Fibroblast of skin of scalp (primary cell): ENCODE measurements at regions not wholly inside any gene's neighbourhood (a gene's known extent, or its start where the extent isn't known, plus 50 kb on each side); places are given as distances from the start of the nearest gene placed in this dataset.

Experiments used
- DNase-seq: peaks from one replicate; pipeline ENCODE4 v3.0.0-alpha.2; 2013

DNA sequence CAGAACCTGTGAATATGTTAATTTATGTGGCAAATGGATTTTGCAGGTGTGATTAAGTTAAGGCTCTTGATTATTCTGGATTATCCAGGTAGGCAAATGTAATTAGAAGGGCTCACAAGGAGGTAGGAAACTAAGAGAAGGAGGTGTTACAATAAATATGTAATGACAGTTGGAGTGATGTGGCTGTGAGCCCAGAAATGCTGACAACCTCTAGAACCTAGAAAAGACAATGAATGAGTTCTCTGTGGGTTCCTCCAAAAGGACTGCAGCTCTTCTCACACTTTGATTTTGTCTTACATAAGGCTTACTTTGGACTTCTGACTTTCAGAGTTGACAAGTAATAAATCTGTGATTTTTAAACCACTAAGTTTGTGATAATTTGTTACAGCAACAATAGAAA lies 406.6 kb upstream of the EPHA7 start:
- DNase-seq, result no peak

DNA sequence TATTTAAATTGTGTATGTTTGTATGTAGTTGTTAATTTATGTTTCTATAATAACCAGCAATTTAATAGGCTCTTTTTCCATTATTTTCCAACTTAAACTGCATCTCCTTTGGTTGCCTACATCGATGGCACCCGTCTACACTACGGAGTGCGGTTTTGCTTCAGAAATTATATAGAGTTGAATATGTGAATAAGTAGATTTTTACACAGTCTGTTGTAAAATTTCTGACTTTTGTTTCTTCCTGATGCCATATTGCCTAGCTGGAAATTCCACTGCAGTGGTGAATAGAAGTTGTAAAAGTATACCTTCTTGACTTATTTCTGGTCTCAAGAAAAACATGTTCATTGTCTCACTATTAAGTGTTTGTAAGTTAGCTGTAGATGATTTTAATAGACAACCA lies 404.1 kb upstream of the EPHA7 start:
- no peak for DNase-seq

DNA sequence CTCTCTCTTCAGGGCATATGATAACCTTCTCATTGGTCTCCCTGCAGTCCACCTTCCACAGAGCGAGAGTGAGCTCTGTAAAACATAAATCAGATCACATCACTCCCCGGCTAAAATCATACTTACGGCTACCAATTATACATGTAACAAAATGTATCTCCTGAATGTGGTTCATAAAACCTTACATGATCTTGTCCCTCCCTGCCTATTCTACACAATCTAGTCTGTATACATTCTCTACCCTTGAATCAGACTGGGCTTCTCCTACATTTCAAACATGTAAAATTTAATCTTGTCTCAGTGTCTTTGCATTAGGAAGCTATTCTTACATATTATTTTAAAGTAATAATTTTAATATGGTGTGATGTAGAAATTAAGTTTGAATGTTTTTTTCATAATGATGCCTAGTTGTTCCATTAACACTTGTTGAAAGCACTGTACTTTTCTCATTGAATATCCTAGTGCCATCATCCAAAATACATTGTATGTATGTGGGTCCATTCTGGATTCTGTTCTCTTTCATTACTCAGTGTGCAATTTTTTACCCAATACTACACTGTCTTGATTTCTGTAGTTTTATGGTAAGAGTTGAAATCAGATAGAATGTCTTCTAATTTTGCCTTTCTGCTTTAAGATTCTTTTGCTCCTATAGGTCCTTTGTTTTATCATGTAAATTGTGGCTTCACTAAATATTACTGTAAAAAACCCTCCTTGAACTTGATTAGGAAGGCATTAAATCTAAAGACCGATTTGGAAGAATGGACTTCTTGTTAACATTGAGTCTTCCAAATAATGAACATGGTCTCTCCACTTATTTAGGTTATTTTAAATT lies 403.3 kb upstream of the EPHA7 start:
- no peak for DNase-seq

DNA sequence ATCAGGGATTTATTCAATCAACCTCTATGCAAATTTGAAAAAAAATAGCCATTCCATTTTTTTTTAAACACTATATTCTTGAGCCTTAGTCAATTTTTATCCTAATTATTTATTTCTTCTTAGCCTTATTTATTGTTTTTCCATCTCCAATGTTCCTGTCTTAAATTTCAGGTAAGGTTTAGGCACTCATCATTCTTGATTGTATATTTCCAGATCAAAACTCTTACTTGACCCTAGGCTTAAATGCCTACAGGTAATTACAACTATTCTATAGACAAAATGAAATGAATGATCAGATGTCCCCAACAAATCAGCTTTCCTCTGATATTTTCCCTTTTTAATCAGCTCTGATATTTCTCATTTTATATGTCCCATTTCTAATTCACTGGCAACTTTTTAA lies 402.6 kb upstream of the EPHA7 start:
- DNase-seq, result no peak

DNA sequence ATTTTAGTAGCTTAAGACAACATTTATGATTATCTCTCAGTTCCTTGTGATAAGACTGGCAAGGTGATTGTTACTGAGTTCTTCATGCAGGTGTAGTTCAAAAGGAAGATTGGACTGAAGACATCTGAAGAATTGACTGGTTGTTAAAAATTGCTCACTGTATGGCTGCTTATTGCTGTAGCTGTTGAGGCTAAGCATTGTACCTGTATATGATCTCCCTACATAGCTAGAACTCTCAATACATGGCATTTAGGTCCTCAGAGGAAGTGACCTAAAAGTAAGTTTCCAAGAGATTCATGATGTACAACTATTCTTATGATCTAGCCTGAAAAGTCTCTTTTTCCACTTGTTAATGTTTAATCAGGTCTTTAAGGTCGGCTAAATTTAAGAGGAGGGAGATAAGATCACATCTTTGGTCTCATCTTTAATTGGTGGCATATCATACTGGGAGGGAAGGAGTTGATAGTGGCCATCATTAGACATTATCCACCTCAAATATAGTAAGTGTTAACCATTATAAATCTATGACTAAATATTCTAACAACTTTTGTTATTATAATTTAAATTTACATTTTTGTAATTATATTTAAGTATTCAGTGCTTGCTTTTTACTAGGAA lies 401.2 kb upstream of the EPHA7 start:
- no peak for DNase-seq

DNA sequence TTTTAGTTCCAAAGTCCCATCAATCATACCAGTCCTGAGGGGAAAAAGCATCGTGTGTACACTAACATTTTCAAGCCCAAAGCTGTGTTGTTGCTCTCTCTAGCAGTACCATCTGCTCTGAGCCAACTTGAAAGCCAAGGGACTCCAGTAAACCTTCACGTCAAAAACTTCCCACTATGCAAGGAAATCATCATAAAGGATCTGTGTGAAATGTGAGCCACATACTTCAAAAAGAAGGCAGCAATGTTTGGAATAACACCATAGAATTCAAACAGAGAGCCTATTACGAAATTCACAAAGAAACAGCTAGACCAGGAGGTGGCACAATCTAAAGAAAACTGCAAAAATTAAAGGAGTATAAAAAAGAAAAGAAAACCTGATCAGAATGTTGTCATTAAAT lies 399.8 kb upstream of the EPHA7 start:
- no peak for DNase-seq

DNA sequence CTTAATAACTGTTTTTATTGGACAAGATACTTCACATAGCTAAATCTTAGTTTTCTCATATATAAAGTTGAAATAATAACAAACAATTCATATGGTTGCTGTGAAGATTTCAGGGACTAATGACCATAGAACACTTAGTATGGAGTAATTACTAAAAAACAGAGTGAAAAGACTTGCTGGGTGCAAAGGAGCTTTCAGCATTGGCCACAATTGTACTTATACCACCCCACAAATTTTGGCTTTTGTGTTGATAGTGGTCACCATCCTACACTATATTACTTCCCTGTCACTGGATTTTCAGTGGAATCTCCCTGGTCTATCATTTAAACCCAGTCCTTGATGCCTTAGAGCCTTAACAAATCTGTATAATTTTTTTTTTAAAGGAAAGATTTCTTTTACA lies 398.6 kb upstream of the EPHA7 start:
- DNase-seq, result no peak

DNA sequence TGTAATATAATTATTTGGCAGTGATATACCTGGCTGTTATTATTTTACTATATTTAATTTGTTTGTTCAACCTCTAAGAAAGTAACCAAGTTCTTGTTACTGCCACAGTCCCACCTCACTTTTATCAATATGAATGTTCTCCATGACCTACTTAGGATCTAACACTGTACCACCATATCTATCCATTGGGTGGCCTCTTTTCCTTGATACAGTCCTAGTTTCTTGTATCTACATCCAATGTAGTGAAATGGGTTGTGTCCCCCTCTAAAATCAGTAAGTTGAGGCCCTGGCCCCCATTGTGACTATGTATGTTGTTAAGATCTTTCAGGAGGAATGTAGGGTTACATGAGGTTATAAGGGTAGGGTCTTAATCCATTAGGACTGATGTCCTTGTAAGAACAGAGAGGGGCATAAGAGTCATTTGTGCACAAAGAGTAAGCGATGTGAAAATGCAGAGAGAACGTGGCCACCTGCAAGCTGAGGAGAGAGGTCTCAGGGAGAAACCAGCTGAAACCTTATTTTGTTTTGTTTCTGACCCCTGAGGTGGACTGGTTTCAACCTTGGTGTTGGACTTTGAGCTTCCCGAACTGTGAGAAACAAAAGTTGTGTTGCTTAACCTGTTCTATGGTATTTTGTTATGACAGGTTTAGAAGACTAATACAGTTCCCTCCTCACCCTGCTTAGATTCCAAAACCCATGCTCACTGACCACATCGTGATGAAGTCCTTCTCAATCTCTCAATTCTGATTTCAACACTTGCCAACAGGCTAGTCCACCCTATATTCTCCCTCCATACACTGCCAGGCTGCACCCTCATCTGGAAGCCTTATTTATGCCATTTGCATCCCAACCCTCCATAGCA lies 387.3 kb upstream of the EPHA7 start:
- DNase-seq, result no peak

DNA sequence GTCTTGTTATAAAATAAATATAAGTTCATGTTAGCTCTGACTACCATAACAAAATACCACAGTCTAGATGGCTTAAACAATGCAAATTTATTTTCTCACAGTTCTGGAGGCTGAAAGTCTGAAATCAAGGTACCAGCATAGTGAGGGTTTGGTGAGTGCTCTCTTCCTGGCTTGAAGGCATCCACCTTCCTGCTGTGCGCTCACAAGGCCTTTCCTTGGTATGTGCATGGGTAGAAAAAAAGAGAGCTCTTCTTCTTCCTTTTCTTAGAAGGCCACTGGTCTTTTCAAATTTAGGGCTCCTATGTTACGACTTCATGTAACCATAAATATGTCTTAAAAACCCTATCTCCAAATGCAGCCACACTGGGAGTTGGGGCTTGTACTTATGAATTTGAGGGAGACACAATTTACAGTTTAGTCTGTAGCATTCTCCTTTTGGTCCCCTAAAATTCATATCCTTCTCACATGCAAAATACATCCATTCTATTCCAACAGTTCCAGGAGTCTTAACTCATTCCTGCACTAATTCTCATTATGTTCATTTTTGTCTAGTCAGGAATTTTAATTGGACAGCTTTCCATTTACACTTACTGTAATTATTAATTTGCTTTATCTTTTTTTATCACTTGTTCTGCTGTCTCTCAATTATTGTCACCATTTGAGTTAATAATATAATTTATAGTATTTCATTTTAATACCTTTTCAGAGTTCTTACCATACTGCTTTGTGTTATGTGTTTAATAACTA lies 381.9 kb upstream of the EPHA7 start:
- no peak for DNase-seq

DNA sequence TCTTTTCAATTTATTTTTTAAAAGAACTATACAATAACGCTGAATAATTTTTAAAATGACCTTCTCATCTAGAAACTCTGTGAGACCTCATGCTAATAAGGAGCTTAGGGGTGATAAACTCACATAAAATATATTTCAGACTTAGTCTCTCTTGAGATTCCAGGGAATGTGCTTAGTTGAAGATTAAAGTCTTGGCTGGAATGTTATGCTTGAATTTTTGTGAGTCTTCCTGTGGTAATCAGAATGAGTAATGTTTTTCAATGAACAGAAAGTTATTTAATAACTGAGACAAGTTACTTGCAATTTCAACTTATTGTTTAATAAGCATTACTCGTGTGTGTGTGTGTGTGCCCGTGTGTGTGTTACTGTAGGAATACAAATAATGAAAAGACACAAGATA lies 379.9 kb upstream of the EPHA7 start:
- DNase-seq, result peak; percentile 56

DNA sequence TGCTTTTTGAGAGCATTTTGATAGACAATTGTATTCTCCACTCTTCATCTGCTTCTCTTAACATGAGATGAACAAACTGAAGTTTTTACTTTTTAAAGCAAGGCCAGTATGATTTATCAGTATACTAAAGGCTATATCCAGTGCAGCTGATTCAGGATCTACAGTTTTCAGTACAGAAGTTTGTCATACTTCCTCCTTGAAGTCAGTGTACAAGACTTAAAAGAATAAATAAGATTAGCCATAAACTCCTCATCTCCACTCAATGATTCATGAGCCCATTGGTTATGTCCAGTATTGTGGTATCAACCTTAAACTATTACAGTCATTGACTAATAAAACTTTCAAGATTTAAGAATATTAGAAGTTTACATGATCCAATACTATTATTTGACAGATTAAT lies 374.8 kb upstream of the EPHA7 start:
- DNase-seq, result no peak

DNA sequence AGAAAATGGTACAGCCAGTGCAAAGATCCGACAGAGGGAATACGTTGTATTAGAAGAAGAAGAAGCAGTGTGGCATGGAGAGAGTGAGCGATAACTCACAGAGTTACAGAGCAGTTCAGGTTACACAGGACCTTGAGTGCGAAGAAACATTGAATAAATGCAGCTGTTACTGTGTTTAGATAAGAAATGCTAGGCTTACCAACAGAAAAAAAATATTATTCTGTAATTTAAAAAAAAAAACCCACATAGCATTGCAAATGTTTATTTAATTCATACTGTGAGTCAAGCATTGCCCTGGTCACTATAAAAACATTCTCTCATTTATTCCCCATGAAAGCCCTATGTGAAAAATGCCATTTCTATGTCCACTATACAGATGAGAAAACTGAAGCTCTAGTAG lies 373.4 kb upstream of the EPHA7 start:
- peak; percentile 55 for DNase-seq

DNA sequence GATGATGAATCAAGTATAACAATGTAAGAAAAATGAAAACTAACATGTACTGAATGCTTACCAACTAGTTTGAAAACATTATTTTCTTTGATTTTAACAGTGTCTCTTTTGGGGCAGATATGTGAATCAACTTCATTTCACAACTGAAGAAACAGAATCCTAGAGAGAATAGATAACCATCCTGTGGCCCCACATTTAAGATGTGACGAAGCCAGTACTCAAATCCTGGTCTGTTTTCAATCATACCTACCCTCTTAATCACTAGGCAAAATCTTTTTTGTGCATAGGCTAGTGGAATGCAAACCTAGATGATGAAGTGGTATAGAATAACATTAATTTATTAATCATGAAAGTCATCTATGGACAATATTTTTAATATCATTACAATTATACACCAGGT lies 371.6 kb upstream of the EPHA7 start:
- peak; percentile 26 for DNase-seq

DNA sequence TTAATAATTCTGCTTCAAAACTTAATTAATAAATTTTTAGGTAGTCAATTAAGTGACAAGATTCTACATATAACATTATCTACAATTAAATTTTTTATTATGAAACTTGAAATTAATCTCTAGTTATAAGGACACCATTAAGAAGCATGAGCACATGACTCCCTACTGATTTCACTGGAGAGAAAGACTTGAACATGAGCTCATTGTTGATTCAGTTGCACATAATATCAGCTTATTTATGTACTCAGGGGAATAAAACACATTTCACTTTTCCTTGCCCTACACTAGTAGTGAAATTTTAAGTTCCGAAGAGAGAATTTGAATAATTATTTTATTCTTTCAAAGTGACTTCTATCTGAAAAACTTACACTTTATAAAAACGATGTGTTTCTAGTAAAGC lies 370.2 kb upstream of the EPHA7 start:
- DNase-seq, result no peak

DNA sequence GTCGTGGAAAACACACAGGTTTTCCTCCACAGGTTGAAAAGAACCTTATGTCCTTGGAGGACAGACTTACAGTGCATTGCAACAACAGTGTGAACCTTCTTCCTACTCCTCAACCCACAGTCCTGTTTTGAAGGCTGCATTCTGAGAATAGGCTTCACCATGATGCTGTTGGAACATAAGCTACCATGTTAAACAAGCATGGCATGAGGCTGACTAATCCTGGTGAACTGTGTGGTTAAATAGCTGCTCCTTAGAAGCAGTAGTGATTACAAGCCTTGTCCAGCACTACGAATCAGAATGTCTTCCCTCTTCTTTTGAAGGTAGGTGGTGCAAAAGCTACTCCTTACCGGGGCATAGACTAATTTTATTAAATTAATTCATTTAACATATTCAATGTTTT lies 368.5 kb upstream of the EPHA7 start:
- DNase-seq, result peak; percentile 24

DNA sequence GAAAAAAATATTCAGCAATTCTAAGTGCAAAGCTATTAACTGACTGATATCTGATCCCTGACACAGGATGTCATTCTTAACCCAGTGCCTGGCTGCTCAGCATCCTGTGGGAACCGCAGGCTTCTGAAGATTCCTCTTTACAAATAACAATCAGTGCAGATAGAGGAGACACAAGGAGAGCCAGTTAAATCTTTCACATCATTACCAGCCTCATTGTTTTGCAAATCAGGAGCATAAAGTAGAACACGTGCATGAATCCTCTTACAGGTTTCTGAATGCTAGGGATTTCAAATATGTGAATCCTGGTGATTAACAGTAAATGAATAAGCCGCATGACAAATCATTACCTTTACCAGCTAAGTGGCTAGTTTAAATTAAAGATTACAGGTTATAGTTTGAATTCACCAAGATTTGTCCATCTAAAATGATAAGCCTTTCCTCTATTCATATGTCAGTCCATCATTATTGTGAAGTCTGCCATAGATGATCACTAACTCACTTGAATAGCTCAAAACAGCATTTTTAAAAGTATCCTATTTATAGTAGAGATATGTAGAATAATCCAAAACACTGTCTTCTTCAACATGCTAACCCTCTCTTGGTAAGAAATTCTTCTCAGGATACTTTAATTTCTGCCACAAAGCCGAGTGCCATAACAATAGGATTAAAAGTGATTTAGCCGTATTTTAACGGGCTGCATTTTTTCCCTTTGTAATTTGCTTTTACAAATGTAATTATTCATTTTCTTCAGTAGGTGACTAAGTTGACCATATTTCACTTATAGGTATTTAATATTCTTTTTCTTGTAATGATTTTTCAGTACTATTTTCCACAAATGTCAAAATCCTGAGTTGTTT lies 367.3 kb upstream of the EPHA7 start:
- DNase-seq, result no peak

DNA sequence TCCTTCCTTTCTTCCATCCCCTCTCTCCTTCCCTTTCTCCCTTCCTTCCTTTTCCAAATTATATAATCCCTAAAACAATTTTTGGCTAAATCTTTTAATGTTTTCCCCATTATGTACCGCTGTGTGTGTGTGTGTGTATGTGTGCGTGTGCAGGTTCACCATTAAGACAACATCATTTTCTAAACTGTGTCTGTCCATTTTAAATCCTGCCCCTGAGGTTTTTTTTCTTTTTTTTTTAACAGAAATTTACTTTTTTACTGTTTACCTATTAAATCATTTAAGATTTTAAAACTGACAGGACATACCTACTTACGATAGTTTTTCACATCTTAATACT lies 366.3 kb upstream of the EPHA7 start:
- DNase-seq, result no peak

DNA sequence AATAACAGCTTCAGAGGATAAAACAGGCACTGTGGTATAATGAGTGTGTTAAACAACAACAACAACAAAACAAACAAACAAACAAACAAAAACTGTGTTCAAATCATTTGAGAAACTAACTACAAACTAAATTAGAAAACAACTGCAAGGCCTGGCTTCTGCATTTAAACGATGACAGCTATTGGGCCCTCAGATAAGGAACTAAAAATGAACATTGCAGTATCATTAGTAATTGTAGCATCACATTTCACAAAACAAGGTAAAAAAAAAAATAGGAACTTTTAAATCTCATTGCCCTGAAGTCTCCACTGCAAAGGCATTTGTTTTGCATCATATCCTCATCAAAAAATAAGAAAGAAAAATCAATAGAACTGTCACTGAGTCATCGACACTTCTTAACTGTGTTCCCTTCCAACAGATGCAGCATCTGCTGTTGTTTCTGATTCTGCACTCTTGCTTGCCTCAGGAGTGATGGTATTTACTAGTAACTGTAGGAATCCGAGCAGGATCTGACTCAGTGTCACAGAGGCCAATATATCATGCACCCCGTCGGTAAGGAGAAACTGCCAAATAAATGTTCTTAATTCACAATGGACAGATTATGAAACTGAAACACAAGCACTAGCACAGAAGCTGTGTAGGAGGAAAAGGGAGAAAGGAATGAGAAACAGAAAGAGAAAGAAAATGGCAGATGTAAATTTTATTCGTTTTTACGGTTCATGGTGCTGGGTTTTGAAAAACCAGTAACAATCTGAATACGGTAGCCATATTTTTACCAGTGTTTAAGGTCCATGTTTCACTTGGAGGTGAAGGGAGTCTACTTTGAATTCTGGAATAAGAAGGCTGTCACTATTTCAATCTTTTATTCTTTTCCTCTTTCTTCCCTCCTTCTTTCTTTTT lies 365.7 kb upstream of the EPHA7 start:
- peak; percentile 81 for DNase-seq

DNA sequence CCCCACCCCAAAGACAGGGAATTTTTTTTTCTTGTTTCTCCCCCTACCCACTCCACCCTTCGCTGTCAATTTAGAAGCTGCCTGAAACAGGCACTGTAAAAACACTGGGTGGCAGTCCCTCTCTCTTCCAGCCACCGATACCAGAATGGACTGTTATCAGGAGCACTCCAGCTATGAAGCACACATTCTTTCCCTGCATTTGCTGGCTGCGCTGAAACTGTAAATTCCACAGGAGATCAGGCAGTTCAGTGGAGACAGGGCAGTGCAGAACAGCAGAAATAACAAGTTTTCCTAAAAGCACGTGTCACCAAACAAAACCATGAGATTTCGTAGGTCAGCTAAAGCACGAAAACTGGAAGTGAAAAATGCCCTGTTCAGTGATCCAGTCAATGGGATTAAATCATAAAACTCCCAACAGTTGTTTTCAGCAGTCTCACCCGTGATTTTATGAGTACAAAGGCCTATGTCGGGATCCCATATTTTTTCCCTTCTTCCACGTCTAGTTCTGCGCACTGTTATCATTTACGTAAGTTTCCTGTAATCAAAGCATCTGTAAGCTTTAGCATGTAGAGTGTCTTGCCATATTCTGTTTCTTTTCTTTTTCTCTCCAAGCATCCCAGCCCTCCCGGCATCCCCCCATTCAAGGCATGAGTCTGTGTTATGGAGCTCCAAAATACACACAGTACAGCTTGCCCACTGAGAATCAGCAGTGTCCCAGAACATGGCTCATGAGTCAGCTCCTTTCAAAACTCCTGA lies 359.9 kb upstream of the EPHA7 start:
- DNase-seq, result peak; percentile 56

DNA sequence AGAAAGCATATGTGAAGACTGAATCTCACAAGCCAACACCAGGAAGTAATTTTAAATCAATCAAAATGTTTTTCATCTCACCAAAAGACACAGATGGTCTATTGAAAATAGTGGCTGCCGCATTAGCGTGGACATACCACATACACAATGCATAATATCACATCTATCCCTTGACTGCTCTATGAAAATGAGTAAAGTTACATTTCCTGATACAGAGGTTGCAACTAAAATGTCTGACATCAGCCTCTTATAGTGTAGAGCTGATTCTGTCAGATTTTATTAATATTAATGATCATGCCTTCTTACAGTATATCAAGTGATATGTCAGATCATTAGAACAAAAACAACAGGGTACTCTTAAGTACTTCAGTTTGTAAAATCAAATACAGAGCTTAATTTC lies 339.8 kb upstream of the EPHA7 start:
- DNase-seq, result no peak
